Endodermal cell (in vitro differentiated cells): ENCODE measurements at regions not wholly inside any gene's neighbourhood (a gene's known extent, or its start where the extent isn't known, plus 50 kb on each side); places are given as distances from the start of the nearest gene placed in this dataset.

Experiments used
- DNase-seq: peaks from one replicate; pipeline ENCODE4 v3.0.0-alpha.2; 2017
- H3K27ac ChIP-seq: 2 replicates; pipeline ENCODE4 v1.5.1; 2013; ENCODE audit warnings: mild to moderate bottlenecking, low read depth, low read length, moderate library complexity
- H3K27me3 ChIP-seq: 2 replicates; pipeline ENCODE4 v1.6.1; 2013; ENCODE audit warnings: mild to moderate bottlenecking, low read length, moderate library complexity; ENCODE audit not compliant: insufficient read depth, control insufficient read depth, poor library complexity, severe bottlenecking
- H3K36me3 ChIP-seq: 2 replicates; pipeline ENCODE4 v1.7.0; 2013; ENCODE audit warnings: mild to moderate bottlenecking, low read length, moderate library complexity; ENCODE audit not compliant: control insufficient read depth, insufficient read depth
- H3K4me1 ChIP-seq: one replicate; pipeline ENCODE4 v1.7.0; 2013; ENCODE audit warnings: low read length; ENCODE audit not compliant: control insufficient read depth, insufficient read depth
- H3K4me3 ChIP-seq: 2 replicates; pipeline ENCODE4 v1.5.1; 2013; ENCODE audit warnings: mild to moderate bottlenecking, low read length, moderate library complexity
- H3K9ac ChIP-seq: 2 replicates; pipeline ENCODE4 v1.6.1; 2013; ENCODE audit warnings: mild to moderate bottlenecking, low read length, moderate library complexity; ENCODE audit not compliant: poor library complexity, severe bottlenecking; ENCODE audit errors: extremely low read depth
- H3K9me3 ChIP-seq: 2 replicates; pipeline ENCODE4 v1.6.1; 2013; ENCODE audit warnings: mild to moderate bottlenecking, low read length, moderate library complexity; ENCODE audit not compliant: control insufficient read depth
- H3K27ac Mint-ChIP-seq: 2 replicates; pipeline ENCODE4 v1.8.0; 2020; ENCODE audit warnings: mixed read lengths
- H3K27me3 Mint-ChIP-seq: 2 replicates; pipeline ENCODE4 v1.8.0; 2021; ENCODE audit warnings: mild to moderate bottlenecking, mixed read lengths; ENCODE audit not compliant: insufficient read depth
- H3K36me3 Mint-ChIP-seq: 2 replicates; pipeline ENCODE4 v1.8.0; 2020; ENCODE audit warnings: low read depth, mixed read lengths
- H3K4me1 Mint-ChIP-seq: 2 replicates; pipeline ENCODE4 v1.8.0; 2020; ENCODE audit warnings: mixed read lengths
- H3K4me3 Mint-ChIP-seq: 2 replicates; pipeline ENCODE4 v1.8.0; 2020; ENCODE audit warnings: mild to moderate bottlenecking, moderate library complexity, mixed read lengths
- H3K9me3 Mint-ChIP-seq: 2 replicates; pipeline ENCODE4 v1.8.0; 2020; ENCODE audit warnings: mild to moderate bottlenecking, mixed read lengths
- CTCF ChIP-seq: fragments of 200-600 bp; sonication (generic); conservative IDR thresholded peaks from 2 replicates; pipeline ENCODE4 v1.5.0; 2021; ENCODE audit warnings: antibody characterized with exemption, mild to moderate bottlenecking
- WGBS, 2 experiments: methylation state at CpG; one replicate each; pipeline versions ENCODE4 v1.1.5 to v1.1.7; 2013; ENCODE audit warnings: missing lambda C conversion rate in 2 of 2, mixed read lengths in 1 of 2; ENCODE audit not compliant: insufficient coverage in 1 of 2, insufficient read length in 1 of 2; 5-methylcytosine and 5-hydroxymethylcytosine counted together

- H3K27ac ChIP-seq = no peak overlapping the region
- TF ChIP-seq CTCF = no peak
Observed at GRCh38 chr7:96605045-96605716, 104.5 kb downstream of the SEM1 start.

GRCh38 chr7:96599288-96599936, 110.2 kb downstream of the SEM1 start:
- H3K27ac Mint-ChIP-seq = no peak overlapping the region
- H3K36me3 Mint-ChIP-seq = no peaks in the 10 kb centered on the region
- H3K4me1 ChIP-seq = peaks cover 16% of the 10 kb centered on the region
- no peaks in the 10 kb centered on the region for H3K9me3 ChIP-seq
- no peaks in the 10 kb centered on the region for H3K27me3 ChIP-seq
- H3K9ac ChIP-seq = peak overlapping the region; percentile 40
- peak overlapping the region; percentile 21 for H3K27ac ChIP-seq
- WGBS, 2 experiments = 75 to 76% methylated on average over 2 to 3 of the region's 4 CpGs
- H3K36me3 ChIP-seq = no peaks in the 10 kb centered on the region
- H3K4me3 Mint-ChIP-seq = peak overlapping the region; percentile 13
- no peak for TF ChIP-seq CTCF
- H3K9me3 Mint-ChIP-seq = no peaks in the 10 kb centered on the region
- H3K4me3 ChIP-seq = peak overlapping the region; percentile 59
- H3K4me1 Mint-ChIP-seq = peaks cover 38% of the 10 kb centered on the region
- DNase-seq = no peak
- H3K27me3 Mint-ChIP-seq = peaks cover 2% of the 10 kb centered on the region

More at GRCh38 chr7:96605045-96605716, 104.5 kb downstream of the SEM1 start:
- Histone ChIP-seq H3K9ac (no peak overlapping the region), H3K4me3 (no peak overlapping the region), H3K27me3 (no peaks in the 10 kb centered on the region), H3K4me1 (no peaks in the 10 kb centered on the region), H3K9me3 (no peaks in the 10 kb centered on the region), H3K36me3 (no peaks in the 10 kb centered on the region)
- 100% methylated on average over 2 of the region's 2 CpGs; no CpG with 5 or more reads in 1 of the 2 experiments for WGBS, 2 experiments
- H3K27ac Mint-ChIP-seq = no peak overlapping the region
- DNase-seq = no peak
- H3K4me1 Mint-ChIP-seq = no peaks in the 10 kb centered on the region
- no peaks in the 10 kb centered on the region for H3K9me3 Mint-ChIP-seq
- no peak overlapping the region for H3K4me3 Mint-ChIP-seq
- H3K27me3 Mint-ChIP-seq = peaks cover 2% of the 10 kb centered on the region
- no peaks in the 10 kb centered on the region for H3K36me3 Mint-ChIP-seq

GRCh38 chr7:96598421-96598820, 111.2 kb downstream of the SEM1 start:
- no peak for DNase-seq
- no peaks in the 10 kb centered on the region for H3K27me3 ChIP-seq
- peaks cover 16% of the 10 kb centered on the region for H3K4me1 ChIP-seq
- H3K9me3 Mint-ChIP-seq = no peaks in the 10 kb centered on the region
- H3K9me3 ChIP-seq = no peaks in the 10 kb centered on the region
- no peak for TF ChIP-seq CTCF
- peaks cover 2% of the 10 kb centered on the region for H3K27me3 Mint-ChIP-seq
- no peak overlapping the region for H3K9ac ChIP-seq
- 86% methylated on average over 1 of the region's 1 CpG; no CpG with 5 or more reads in 1 of the 2 experiments for WGBS, 2 experiments
- no peaks in the 10 kb centered on the region for H3K36me3 ChIP-seq
- H3K4me3 Mint-ChIP-seq = peak overlapping the region; percentile 13
- no peaks in the 10 kb centered on the region for H3K36me3 Mint-ChIP-seq
- peaks cover 38% of the 10 kb centered on the region for H3K4me1 Mint-ChIP-seq
- no peak overlapping the region for H3K27ac Mint-ChIP-seq
- H3K27ac ChIP-seq = no peak overlapping the region
- H3K4me3 ChIP-seq = peak overlapping the region; percentile 59
